ENCODE measurements at regions not wholly inside any gene's neighbourhood (a gene's known extent, or its start where the extent isn't known, plus 50 kb on each side); places are given as distances from the start of the nearest gene placed in this dataset.

DNA sequence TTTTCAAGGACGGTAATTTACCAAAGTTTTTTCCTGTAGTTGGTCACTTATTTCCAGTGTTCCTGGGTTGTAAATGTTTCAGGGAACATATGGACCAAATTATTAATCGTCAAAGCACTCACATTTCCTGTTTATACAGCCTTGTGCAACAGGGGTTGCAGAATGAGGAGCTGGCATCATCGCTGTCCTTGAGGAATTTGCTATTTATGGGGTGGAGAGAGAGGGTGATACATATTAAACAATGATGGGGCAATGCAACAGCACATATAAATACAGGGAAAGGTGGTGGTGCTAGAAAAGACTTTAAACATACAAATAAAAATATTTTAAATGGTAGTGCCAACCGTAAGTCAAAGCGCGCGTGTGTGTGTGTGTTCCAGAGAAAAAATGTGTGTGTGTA is 369.8 kb downstream of the NPHP4 start:
- TF ChIP-seq EZH2 (IDR thresholded peaks at IDR 0.05) (no peak), EZH2phosphoT487 (IDR thresholded peaks at IDR 0.05) (no peak)
- TF ChIP-seq, protein P1, sequence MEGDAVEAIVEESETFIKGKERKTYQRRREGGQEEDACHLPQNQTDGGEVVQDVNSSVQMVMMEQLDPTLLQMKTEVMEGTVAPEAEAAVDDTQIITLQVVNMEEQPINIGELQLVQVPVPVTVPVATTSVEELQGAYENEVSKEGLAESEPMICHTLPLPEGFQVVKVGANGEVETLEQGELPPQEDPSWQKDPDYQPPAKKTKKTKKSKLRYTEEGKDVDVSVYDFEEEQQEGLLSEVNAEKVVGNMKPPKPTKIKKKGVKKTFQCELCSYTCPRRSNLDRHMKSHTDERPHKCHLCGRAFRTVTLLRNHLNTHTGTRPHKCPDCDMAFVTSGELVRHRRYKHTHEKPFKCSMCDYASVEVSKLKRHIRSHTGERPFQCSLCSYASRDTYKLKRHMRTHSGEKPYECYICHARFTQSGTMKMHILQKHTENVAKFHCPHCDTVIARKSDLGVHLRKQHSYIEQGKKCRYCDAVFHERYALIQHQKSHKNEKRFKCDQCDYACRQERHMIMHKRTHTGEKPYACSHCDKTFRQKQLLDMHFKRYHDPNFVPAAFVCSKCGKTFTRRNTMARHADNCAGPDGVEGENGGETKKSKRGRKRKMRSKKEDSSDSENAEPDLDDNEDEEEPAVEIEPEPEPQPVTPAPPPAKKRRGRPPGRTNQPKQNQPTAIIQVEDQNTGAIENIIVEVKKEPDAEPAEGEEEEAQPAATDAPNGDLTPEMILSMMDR (IDR thresholded peaks at IDR 0.05): no peak

GRCh38 chr1:5621692-5622091 is 370.5 kb downstream of the NPHP4 start:
- Histone ChIP-seq H3K9me3 (ENCODE audit: low read depth) (no peaks in the 10 kb centered on the region), H3K27ac (no peak overlapping the region), H3K9ac (no peak overlapping the region), H4K20me1 (ENCODE audit: low read depth) (no peaks in the 10 kb centered on the region), H3K36me3 (no peaks in the 10 kb centered on the region), H3K4me3 (no peak overlapping the region), H3K4me1 (no peaks in the 10 kb centered on the region), H2AFZ (replicated peaks) (no peak overlapping the region), H3K4me2 (no peak overlapping the region), H3K79me2 (ENCODE audit: low read depth) (no peaks in the 10 kb centered on the region), H3F3A (ENCODE audit: low read depth) (no peaks in the 10 kb centered on the region), H3K27me3 (no peaks in the 10 kb centered on the region)
- no peak for DNase-seq (ENCODE audit: low spot score)
- Mint-ChIP-seq H3K36me3 (no peaks in the 10 kb centered on the region), H3K9me3 (no peaks in the 10 kb centered on the region), H3K4me1 (peaks cover 18% of the 10 kb centered on the region), H3K4me3 (no peak overlapping the region), H3K27ac (no peak overlapping the region), H3K27me3 (ENCODE audit: insufficient read depth, low read depth) (peaks cover 3% of the 10 kb centered on the region)
- TF ChIP-seq EZH2 (IDR thresholded peaks at IDR 0.05): no peak

More for the DNA sequence above, 369.8 kb downstream of the NPHP4 start:
- no peak for DNase-seq (ENCODE audit: low spot score)
- no peaks in the 10 kb centered on the region for H4K20me1 ChIP-seq (ENCODE audit: low read depth)
- no peak overlapping the region for H2AFZ ChIP-seq (replicated peaks)
- no peaks in the 10 kb centered on the region for H3K36me3 ChIP-seq
- H3K27ac Mint-ChIP-seq: no peak overlapping the region
- H3K27me3 Mint-ChIP-seq (ENCODE audit: insufficient read depth, low read depth): peaks cover 3% of the 10 kb centered on the region
- H3K27ac ChIP-seq: no peak overlapping the region
- no peaks in the 10 kb centered on the region for H3K4me1 ChIP-seq
- no peak overlapping the region for H3K4me3 ChIP-seq
- no peak overlapping the region for H3K4me2 ChIP-seq
- peaks cover 15% of the 10 kb centered on the region for H3K4me1 Mint-ChIP-seq
- H3K4me3 Mint-ChIP-seq: no peak overlapping the region
- H3K9me3 Mint-ChIP-seq: no peaks in the 10 kb centered on the region
- H3K9me3 ChIP-seq (ENCODE audit: low read depth): no peaks in the 10 kb centered on the region
- H3K36me3 Mint-ChIP-seq: no peaks in the 10 kb centered on the region
- no peak overlapping the region for H3K9ac ChIP-seq
- H3K27me3 ChIP-seq: no peaks in the 10 kb centered on the region
- no peaks in the 10 kb centered on the region for H3F3A ChIP-seq (ENCODE audit: low read depth)
- H3K79me2 ChIP-seq (ENCODE audit: low read depth): no peaks in the 10 kb centered on the region

DNA sequence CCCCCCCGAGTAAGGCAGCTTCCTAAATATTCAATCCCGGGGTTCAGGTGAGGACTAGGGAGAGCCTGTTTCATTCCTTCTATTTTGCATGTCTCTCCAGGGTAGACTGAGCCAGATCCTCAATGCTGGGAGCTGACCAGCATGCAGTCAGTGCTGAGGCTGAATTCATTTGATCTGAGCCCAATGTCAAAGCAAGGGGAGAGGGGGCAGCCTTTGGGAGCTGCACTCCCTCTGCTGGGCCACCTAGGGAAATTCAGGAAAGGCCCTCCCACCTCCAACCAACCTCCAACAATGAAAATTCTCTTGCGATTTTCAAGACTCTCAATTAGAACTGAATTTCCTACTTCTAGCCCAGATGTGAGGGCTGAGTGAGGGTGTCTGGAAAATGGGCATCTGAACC is 371.2 kb downstream of the NPHP4 start:
- Histone ChIP-seq H3K4me2 (no peak overlapping the region), H3K27me3 (no peaks in the 10 kb centered on the region), H3K36me3 (no peaks in the 10 kb centered on the region), H3K4me1 (no peaks in the 10 kb centered on the region), H4K20me1 (ENCODE audit: low read depth) (no peaks in the 10 kb centered on the region), H3K27ac (no peak overlapping the region), H3K4me3 (no peak overlapping the region), H2AFZ (replicated peaks) (no peak overlapping the region), H3K79me2 (ENCODE audit: low read depth) (no peaks in the 10 kb centered on the region), H3F3A (ENCODE audit: low read depth) (no peaks in the 10 kb centered on the region), H3K9me3 (ENCODE audit: low read depth) (no peaks in the 10 kb centered on the region), H3K9ac (no peak overlapping the region)
- peaks cover 3% of the 10 kb centered on the region for H3K27me3 Mint-ChIP-seq (ENCODE audit: insufficient read depth, low read depth)
- peak; percentile 76 for DNase-seq (ENCODE audit: low spot score)
- H3K9me3 Mint-ChIP-seq: no peaks in the 10 kb centered on the region
- peaks cover 18% of the 10 kb centered on the region for H3K4me1 Mint-ChIP-seq
- TF ChIP-seq, protein P1 (IDR thresholded peaks at IDR 0.05): peak; percentile 77
- TF ChIP-seq EZH2phosphoT487 (IDR thresholded peaks at IDR 0.05) (no peak), EZH2 (IDR thresholded peaks at IDR 0.05) (no peak)
- H3K36me3 Mint-ChIP-seq: no peaks in the 10 kb centered on the region
- H3K4me3 Mint-ChIP-seq: peak overlapping the region; percentile 16
- no peak overlapping the region for H3K27ac Mint-ChIP-seq

GRCh38 chr1:5620418-5620817 is 371.8 kb downstream of the NPHP4 start:
- H3K36me3 ChIP-seq: no peaks in the 10 kb centered on the region
- Mint-ChIP-seq H3K9me3 (no peaks in the 10 kb centered on the region), H3K4me1 (peaks cover 18% of the 10 kb centered on the region), H3K36me3 (no peaks in the 10 kb centered on the region), H3K4me3 (no peak overlapping the region), H3K27ac (no peak overlapping the region), H3K27me3 (ENCODE audit: insufficient read depth, low read depth) (peaks cover 3% of the 10 kb centered on the region)
- no peaks in the 10 kb centered on the region for H3K27me3 ChIP-seq
- no peak overlapping the region for H2AFZ ChIP-seq (replicated peaks)
- H3K4me2 ChIP-seq: no peak overlapping the region
- TF ChIP-seq, protein P1 (IDR thresholded peaks at IDR 0.05): no peak
- TF ChIP-seq EZH2 (IDR thresholded peaks at IDR 0.05) (no peak), EZH2phosphoT487 (IDR thresholded peaks at IDR 0.05) (no peak)
- no peaks in the 10 kb centered on the region for H3F3A ChIP-seq (ENCODE audit: low read depth)
- no peak overlapping the region for H3K9ac ChIP-seq
- H3K4me1 ChIP-seq: no peaks in the 10 kb centered on the region
- no peak overlapping the region for H3K4me3 ChIP-seq
- no peaks in the 10 kb centered on the region for H3K79me2 ChIP-seq (ENCODE audit: low read depth)
- H3K9me3 ChIP-seq (ENCODE audit: low read depth): no peaks in the 10 kb centered on the region
- H4K20me1 ChIP-seq (ENCODE audit: low read depth): no peaks in the 10 kb centered on the region
- H3K27ac ChIP-seq: no peak overlapping the region
- DNase-seq (ENCODE audit: low spot score): no peak

Data from neural progenitor cell (in vitro differentiated cells).